ENCODE measurements at regions not wholly inside any gene's neighbourhood (a gene's known extent, or its start where the extent isn't known, plus 50 kb on each side); places are given as distances from the start of the nearest gene placed in this dataset.

- POLR2A ChIA-PET (ENCODE audit: unreplicated experiment) = no interaction called here
- DNase-seq (no peak), ATAC-seq (no peak)
- Histone ChIP-seq H3K9ac (ENCODE audit: low read length) (no peak overlapping the region), H3K4me2 (ENCODE audit: low read length) (no peak overlapping the region), H3F3A (ENCODE audit: low read length, unreplicated experiment) (no peaks in the 10 kb centered on the region), H3K27me3 (ENCODE audit: low read length) (0 out of 2 replicates have a peak, but pooled peaks cover 6% of the 10 kb centered on the region), H3K9me2 (replicated peaks; ENCODE audit: low read length) (no peaks in the 10 kb centered on the region), H3K36me3 (ENCODE audit: low read depth, low read length) (no peaks in the 10 kb centered on the region), H3K4me1 (ENCODE audit: insufficient read depth, low read length) (no peaks in the 10 kb centered on the region), H3K27ac (ENCODE audit: low read length) (no peak overlapping the region), H3K9me3 (ENCODE audit: low read length) (no peaks in the 10 kb centered on the region), H2AFZ (ENCODE audit: low read length) (no peak overlapping the region), H4K20me1 (ENCODE audit: low read length) (no peaks in the 10 kb centered on the region), H3K4me3 (ENCODE audit: low read length) (no peak overlapping the region), H3K79me2 (ENCODE audit: low read length) (no peaks in the 10 kb centered on the region)
- TF ChIP-seq EZH2phosphoT487 (IDR thresholded peaks at IDR 0.05; ENCODE audit: borderline replicate concordance, low read length) (no peak), EZH2 (IDR thresholded peaks at IDR 0.05; ENCODE audit: low read length, unreplicated experiment) (no peak), CTCF (conservative IDR thresholded peaks at IDR 0.05; ENCODE audit: low read depth, low read length) (no peak)
- intact Hi-C loops (cut with micrococcal nuclease) = no loop called here
- no TSS peak for BruUV-seq (replicated peaks)
- CTCF ChIA-PET = no interaction called here
Observed at GRCh38 chr22:48258811-48259210, 1496.4 kb downstream of the TBC1D22A start.

GRCh38 chr22:48258064-48258701 lies 1495.7 kb downstream of the TBC1D22A start:
- no peak overlapping the region for H3K27ac ChIP-seq (ENCODE audit: low read length)
- H3K79me2 ChIP-seq (ENCODE audit: low read length) = no peaks in the 10 kb centered on the region
- H3K9ac ChIP-seq (ENCODE audit: low read length) = no peak overlapping the region
- intact Hi-C loops (cut with micrococcal nuclease) = no loop called here
- no peaks in the 10 kb centered on the region for H3F3A ChIP-seq (ENCODE audit: low read length, unreplicated experiment)
- ChIA-PET POLR2A (ENCODE audit: unreplicated experiment) (no interaction called here), CTCF (no interaction called here)
- no peaks in the 10 kb centered on the region for H3K9me3 ChIP-seq (ENCODE audit: low read length)
- no peaks in the 10 kb centered on the region for H3K4me1 ChIP-seq (ENCODE audit: insufficient read depth, low read length)
- H2AFZ ChIP-seq (ENCODE audit: low read length) = no peak overlapping the region
- no peak overlapping the region for H3K4me3 ChIP-seq (ENCODE audit: low read length)
- H3K9me2 ChIP-seq (replicated peaks; ENCODE audit: low read length) = no peaks in the 10 kb centered on the region
- H4K20me1 ChIP-seq (ENCODE audit: low read length) = no peaks in the 10 kb centered on the region
- no TSS peak for BruUV-seq (replicated peaks)
- 0 out of 2 replicates have a peak, but pooled peaks cover 6% of the 10 kb centered on the region for H3K27me3 ChIP-seq (ENCODE audit: low read length)
- DNase-seq = no peak
- TF ChIP-seq EZH2phosphoT487 (IDR thresholded peaks at IDR 0.05; ENCODE audit: borderline replicate concordance, low read length) (no peak), CTCF (conservative IDR thresholded peaks at IDR 0.05; ENCODE audit: low read depth, low read length) (no peak), EZH2 (IDR thresholded peaks at IDR 0.05; ENCODE audit: low read length, unreplicated experiment) (no peak)
- H3K4me2 ChIP-seq (ENCODE audit: low read length) = no peak overlapping the region
- H3K36me3 ChIP-seq (ENCODE audit: low read depth, low read length) = no peaks in the 10 kb centered on the region
- no peak for ATAC-seq

- Histone ChIP-seq H3K4me1 (ENCODE audit: insufficient read depth, low read length) (no peaks in the 10 kb centered on the region), H2AFZ (ENCODE audit: low read length) (no peak overlapping the region), H3K27ac (ENCODE audit: low read length) (no peak overlapping the region), H3K79me2 (ENCODE audit: low read length) (no peaks in the 10 kb centered on the region), H3K27me3 (ENCODE audit: low read length) (0 out of 2 replicates have a peak, but pooled peaks cover 6% of the 10 kb centered on the region), H4K20me1 (ENCODE audit: low read length) (no peaks in the 10 kb centered on the region), H3K4me3 (ENCODE audit: low read length) (no peak overlapping the region), H3K9me3 (ENCODE audit: low read length) (no peaks in the 10 kb centered on the region), H3F3A (ENCODE audit: low read length, unreplicated experiment) (no peaks in the 10 kb centered on the region), H3K9ac (ENCODE audit: low read length) (no peak overlapping the region), H3K4me2 (ENCODE audit: low read length) (no peak overlapping the region), H3K9me2 (replicated peaks; ENCODE audit: low read length) (no peaks in the 10 kb centered on the region), H3K36me3 (ENCODE audit: low read depth, low read length) (no peaks in the 10 kb centered on the region)
- ChIA-PET CTCF (no interaction called here), POLR2A (ENCODE audit: unreplicated experiment) (no interaction called here)
- BruUV-seq (replicated peaks) = no TSS peak
- ATAC-seq (no peak), DNase-seq (no peak)
- intact Hi-C loops (cut with micrococcal nuclease) = no loop called here
- TF ChIP-seq EZH2 (IDR thresholded peaks at IDR 0.05; ENCODE audit: low read length, unreplicated experiment) (no peak), EZH2phosphoT487 (IDR thresholded peaks at IDR 0.05; ENCODE audit: borderline replicate concordance, low read length) (no peak), CTCF (conservative IDR thresholded peaks at IDR 0.05; ENCODE audit: low read depth, low read length) (no peak)
Observed at GRCh38 chr22:48257685-48258055, 1495.2 kb downstream of the TBC1D22A start.

All from PC-3 (cell line).